Smooth muscle cell (in vitro differentiated cells): ENCODE measurements at regions not wholly inside any gene's neighbourhood (a gene's known extent, or its start where the extent isn't known, plus 50 kb on each side); places are given as distances from the start of the nearest gene placed in this dataset.

Source experiments
- DNase-seq: peaks from one replicate; lab custom pipeline; 2025; ENCODE audit not compliant: unreplicated experiment; lab: John Stamatoyannopoulos, UW
- H2AFZ ChIP-seq: fragments of 200-600 bp; sonication (generic); 2 replicates; pipeline ENCODE4 v1.6.0; 2016; ENCODE audit warnings: antibody characterized with exemption, low read depth, mild to moderate bottlenecking
- H3F3A ChIP-seq: fragments of 200-600 bp; sonication (generic); 2 replicates; pipeline ENCODE4 v1.6.0; 2017; ENCODE audit warnings: antibody characterized with exemption, low read depth
- H3K27ac ChIP-seq: fragments of 200-600 bp; sonication (generic); 2 replicates; pipeline ENCODE4 v1.5.1; 2016; ENCODE audit warnings: low read depth, mild to moderate bottlenecking
- H3K27me3 ChIP-seq: fragments of 200-600 bp; sonication (generic); 2 replicates; pipeline ENCODE4 v1.6.1; 2016; ENCODE audit warnings: low read depth, mild to moderate bottlenecking
- H3K36me3 ChIP-seq: fragments of 200-600 bp; sonication (generic); 2 replicates; pipeline ENCODE4 v1.5.1; 2016; ENCODE audit warnings: low read depth
- H3K4me1 ChIP-seq: fragments of 200-600 bp; sonication (generic); 2 replicates; pipeline ENCODE4 v1.5.1; 2016; ENCODE audit warnings: low read depth
- H3K4me2 ChIP-seq: fragments of 200-600 bp; sonication (generic); 2 replicates; pipeline ENCODE4 v1.6.0; 2016; ENCODE audit warnings: mild to moderate bottlenecking
- H3K4me3 ChIP-seq: fragments of 200-600 bp; sonication (generic); 2 replicates; pipeline ENCODE4 v1.5.1; 2016; ENCODE audit warnings: mild to moderate bottlenecking
- H3K79me2 ChIP-seq: fragments of 200-600 bp; sonication (generic); 2 replicates; pipeline ENCODE4 v1.6.0; 2016; ENCODE audit warnings: low read depth, mild to moderate bottlenecking
- H3K9ac ChIP-seq: fragments of 200-600 bp; sonication (generic); 2 replicates; pipeline ENCODE4 v1.6.0; 2016; ENCODE audit warnings: low read depth
- H3K9me3 ChIP-seq: fragments of 200-600 bp; sonication (generic); replicated peaks from 2 replicates; pipeline ENCODE4 v1.5.1; 2016; ENCODE audit warnings: low read depth
- H4K20me1 ChIP-seq: fragments of 200-600 bp; sonication (generic); 2 replicates; pipeline ENCODE4 v1.6.0; 2016; ENCODE audit warnings: low read depth
- WGBS: methylation state at CpG from one replicate; pipeline ENCODE4 v1.1.7; 2016; ENCODE audit warnings: low lambda C conversion rate; 5-methylcytosine and 5-hydroxymethylcytosine counted together
- TF ChIP-seq, protein P1 (sequence below): fragments of 200-600 bp; sonication (generic); IDR thresholded peaks from 2 replicates; pipeline ENCODE4 v1.5.1; 2017; ENCODE audit warnings: borderline replicate concordance, mild to moderate bottlenecking, antibody characterized with exemption; ENCODE audit not compliant: insufficient read depth, poor library complexity, severe bottlenecking

DNA sequence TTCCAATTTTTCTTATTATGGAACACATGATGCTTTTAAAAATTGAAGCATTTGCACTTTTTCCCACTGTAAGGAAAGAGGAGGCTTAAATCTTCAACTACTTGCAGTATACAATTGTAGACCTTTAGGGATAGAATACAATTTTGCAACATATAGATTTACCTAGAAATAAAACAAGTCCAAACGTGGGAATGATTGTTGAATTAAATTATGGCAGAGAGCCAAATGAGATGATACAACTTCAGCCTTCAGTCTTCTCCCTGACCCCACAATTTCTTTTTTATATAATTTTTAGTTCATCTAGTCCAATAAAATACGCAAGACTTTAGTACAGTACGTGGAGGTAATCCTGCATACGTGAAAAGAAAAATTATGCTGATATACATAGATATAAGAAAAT is 666.5 kb downstream of the SLC16A7 start:
- Histone ChIP-seq H4K20me1 (no peaks in the 10 kb centered on the region), H3K4me3 (no peak overlapping the region), H3K79me2 (no peaks in the 10 kb centered on the region), H2AFZ (no peak overlapping the region), H3K4me2 (no peak overlapping the region), H3K36me3 (no peaks in the 10 kb centered on the region), H3K9ac (no peak overlapping the region), H3K4me1 (peaks cover 11% of the 10 kb centered on the region), H3K27me3 (no peaks in the 10 kb centered on the region), H3K27ac (peak overlapping the region; percentile 20), H3K9me3 (no peaks in the 10 kb centered on the region), H3F3A (no peaks in the 10 kb centered on the region)
- 78% methylated on average over 4 of the region's 4 CpGs for WGBS
- TF ChIP-seq, protein P1, sequence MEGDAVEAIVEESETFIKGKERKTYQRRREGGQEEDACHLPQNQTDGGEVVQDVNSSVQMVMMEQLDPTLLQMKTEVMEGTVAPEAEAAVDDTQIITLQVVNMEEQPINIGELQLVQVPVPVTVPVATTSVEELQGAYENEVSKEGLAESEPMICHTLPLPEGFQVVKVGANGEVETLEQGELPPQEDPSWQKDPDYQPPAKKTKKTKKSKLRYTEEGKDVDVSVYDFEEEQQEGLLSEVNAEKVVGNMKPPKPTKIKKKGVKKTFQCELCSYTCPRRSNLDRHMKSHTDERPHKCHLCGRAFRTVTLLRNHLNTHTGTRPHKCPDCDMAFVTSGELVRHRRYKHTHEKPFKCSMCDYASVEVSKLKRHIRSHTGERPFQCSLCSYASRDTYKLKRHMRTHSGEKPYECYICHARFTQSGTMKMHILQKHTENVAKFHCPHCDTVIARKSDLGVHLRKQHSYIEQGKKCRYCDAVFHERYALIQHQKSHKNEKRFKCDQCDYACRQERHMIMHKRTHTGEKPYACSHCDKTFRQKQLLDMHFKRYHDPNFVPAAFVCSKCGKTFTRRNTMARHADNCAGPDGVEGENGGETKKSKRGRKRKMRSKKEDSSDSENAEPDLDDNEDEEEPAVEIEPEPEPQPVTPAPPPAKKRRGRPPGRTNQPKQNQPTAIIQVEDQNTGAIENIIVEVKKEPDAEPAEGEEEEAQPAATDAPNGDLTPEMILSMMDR, result no peak
- no peak for DNase-seq

DNA sequence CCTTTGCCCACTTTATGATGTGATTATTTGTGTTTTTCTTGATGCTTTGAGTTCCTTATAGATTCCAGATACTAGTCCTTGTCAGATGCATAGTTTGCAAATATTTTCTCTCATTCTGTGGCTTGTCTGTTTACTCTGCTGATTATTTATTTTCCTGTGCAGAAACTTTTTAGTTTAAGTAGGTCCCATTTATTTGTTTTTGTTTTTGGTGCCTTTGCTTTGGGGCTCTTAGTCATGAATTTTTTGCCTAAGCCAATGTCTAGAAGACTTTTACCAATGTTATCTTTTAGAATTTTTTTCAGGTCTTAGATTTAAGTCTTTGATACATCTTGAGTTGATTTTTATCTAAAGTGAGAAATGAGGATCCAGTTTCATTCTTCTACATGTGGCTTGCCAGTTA is 667.3 kb downstream of the SLC16A7 start:
- peaks cover 11% of the 10 kb centered on the region for H3K4me1 ChIP-seq
- no peaks in the 10 kb centered on the region for H3K9me3 ChIP-seq
- no peak for DNase-seq
- H3K9ac ChIP-seq, result no peak overlapping the region
- H3K79me2 ChIP-seq, result no peaks in the 10 kb centered on the region
- H3K36me3 ChIP-seq, result no peaks in the 10 kb centered on the region
- H3K27me3 ChIP-seq, result no peaks in the 10 kb centered on the region
- H3K4me3 ChIP-seq, result no peak overlapping the region
- H4K20me1 ChIP-seq, result no peaks in the 10 kb centered on the region
- TF ChIP-seq, protein P1, result no peak
- no peak overlapping the region for H3K4me2 ChIP-seq
- no peaks in the 10 kb centered on the region for H3F3A ChIP-seq
- no peak overlapping the region for H2AFZ ChIP-seq
- no peak overlapping the region for H3K27ac ChIP-seq

DNA sequence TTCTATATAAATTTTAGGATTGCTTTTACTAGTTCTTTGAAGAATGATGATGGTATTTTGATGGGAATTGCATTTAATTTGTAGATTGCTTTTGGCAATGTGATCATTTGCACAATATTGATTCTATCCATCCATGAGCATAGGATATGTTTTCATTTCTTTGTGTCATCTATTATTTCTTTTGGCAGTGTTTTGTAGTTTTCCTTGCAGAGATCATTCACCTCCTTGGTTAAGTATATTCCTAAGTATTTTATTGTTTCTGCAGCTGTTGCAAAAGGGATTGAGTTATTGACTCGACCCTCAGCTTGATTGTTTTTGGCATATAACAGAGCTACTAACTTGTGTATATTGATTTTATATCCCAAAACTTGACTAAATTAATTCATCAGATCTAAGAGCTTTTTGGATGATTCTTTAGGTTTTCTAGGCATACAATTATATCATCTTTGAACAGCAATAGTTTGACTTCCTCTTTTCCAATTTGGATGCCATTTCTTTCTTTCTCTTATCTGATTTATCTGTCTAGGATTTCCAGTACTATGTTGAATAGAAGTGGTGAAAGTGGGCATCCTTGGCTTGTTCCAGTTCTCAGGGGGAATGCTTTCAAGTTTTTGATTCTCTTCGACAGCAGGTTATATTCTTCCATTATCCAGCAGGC is 668.1 kb downstream of the SLC16A7 start:
- Histone ChIP-seq H3K4me3 (no peak overlapping the region), H3K27ac (no peak overlapping the region), H3K27me3 (no peaks in the 10 kb centered on the region), H3F3A (no peaks in the 10 kb centered on the region), H3K36me3 (no peaks in the 10 kb centered on the region), H4K20me1 (no peaks in the 10 kb centered on the region), H3K9me3 (no peaks in the 10 kb centered on the region), H3K4me1 (peaks cover 11% of the 10 kb centered on the region), H3K79me2 (no peaks in the 10 kb centered on the region), H3K9ac (no peak overlapping the region), H2AFZ (no peak overlapping the region), H3K4me2 (no peak overlapping the region)
- TF ChIP-seq, protein P1, result no peak
- WGBS, result 88% methylated on average over 2 of the region's 2 CpGs
- DNase-seq, result no peak

DNA sequence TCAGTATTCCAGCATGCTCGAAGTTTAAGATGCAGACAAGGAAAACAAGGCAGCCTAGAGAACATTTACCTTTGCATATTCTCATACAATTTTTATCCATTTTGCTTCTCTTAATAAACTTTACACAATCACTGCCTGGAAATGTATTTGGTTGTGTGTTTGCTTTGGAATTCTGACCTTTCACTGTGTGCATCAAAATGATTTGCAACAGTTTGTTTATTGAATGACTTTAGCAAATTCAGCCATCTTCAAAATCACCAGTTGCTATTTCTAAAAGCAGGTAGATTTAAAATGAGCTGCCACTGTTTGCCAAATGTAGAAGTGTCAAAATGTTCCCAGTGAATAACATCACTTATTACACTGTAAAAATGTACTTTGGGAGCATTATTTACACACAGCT is 669.9 kb downstream of the SLC16A7 start:
- Histone ChIP-seq H3K27ac (peak overlapping the region; percentile 85), H3K27me3 (no peaks in the 10 kb centered on the region), H3K36me3 (no peaks in the 10 kb centered on the region), H3K4me2 (peak overlapping the region; percentile 50), H3K4me3 (no peak overlapping the region), H3F3A (no peaks in the 10 kb centered on the region), H3K9ac (peak overlapping the region; percentile 24), H3K9me3 (no peaks in the 10 kb centered on the region), H4K20me1 (no peaks in the 10 kb centered on the region), H2AFZ (no peak overlapping the region), H3K4me1 (peaks cover 11% of the 10 kb centered on the region), H3K79me2 (no peaks in the 10 kb centered on the region)
- TF ChIP-seq, protein P1, result no peak
- DNase-seq, result no peak
- WGBS, result 94% methylated on average over 1 of the region's 1 CpG
